ENCODE measurements at regions not wholly inside any gene's neighbourhood (a gene's known extent, or its start where the extent isn't known, plus 50 kb on each side); places are given as distances from the start of the nearest gene placed in this dataset.

- DNase-seq (ENCODE audit: low read depth, low spot score) (no peak), ATAC-seq (no peak)
- ChIA-PET CTCF (no interaction called here), POLR2A (no interaction called here), RAD21 (ENCODE audit: low non-redundant PET in 1 of 2, low total read pairs in 2 of 2, uncharacterized antibody in 2 of 2, unreplicated experiment in 2 of 2) (no interaction called here)
- Histone ChIP-seq H4K20me1 (ENCODE audit: insufficient read depth) (no peaks in the 10 kb centered on the region), H3K4me3 (replicated peaks in 1 of 2; ENCODE audit: low read depth in 1 of 2, low read length in 2 of 2) (no peak overlapping the region), H3K36me3 (ENCODE audit: control insufficient read depth in 1 of 2, insufficient read depth in 2 of 2, low read length in 2 of 2) (no peaks in the 10 kb centered on the region), H3K4me2 (ENCODE audit: low read length) (no peak overlapping the region), H3K79me2 (ENCODE audit: insufficient read depth, low read length) (no peaks in the 10 kb centered on the region), H3K9me3 (ENCODE audit: control insufficient read depth in 1 of 2, insufficient read depth in 1 of 2, low read depth in 1 of 2, low read length in 2 of 2) (no peaks in the 10 kb centered on the region), H3K27ac (ENCODE audit: low read depth, low read length) (no peak overlapping the region), H3K27me3 (ENCODE audit: insufficient read depth, low read length) (no peaks in the 10 kb centered on the region), H3K9ac (ENCODE audit: low read length) (no peak overlapping the region), H3K4me1 (ENCODE audit: control insufficient read depth in 1 of 2, insufficient read depth in 2 of 2, low read length in 2 of 2) (no peaks in the 10 kb centered on the region), H2AFZ (ENCODE audit: low read depth, low read length, poor library complexity, severe bottlenecking) (no peak overlapping the region), H3K9me2 (ENCODE audit: insufficient read depth) (no peaks in the 10 kb centered on the region)
- BruUV-seq (replicated peaks) = no TSS peak
- intact Hi-C loops (cut with micrococcal nuclease) = no loop called here
- TF ChIP-seq MAX (IDR thresholded peaks at IDR 0.05) = no peak
- TF ChIP-seq CTCF (IDR thresholded peaks at IDR 0.05 in 2 of 3, conservative IDR thresholded peaks at IDR 0.05 in 1 of 3; ENCODE audit: borderline replicate concordance in 1 of 3, insufficient read depth in 1 of 3, low read depth in 2 of 3, low read length in 2 of 3) = no peak
- no peak for TF ChIP-seq TCF7L2 (IDR thresholded peaks at IDR 0.05; ENCODE audit: borderline replicate concordance, extremely low read depth, insufficient read depth, insufficient read length)
- TF ChIP-seq SIN3A (IDR thresholded peaks at IDR 0.05; ENCODE audit: low read depth) = no peak
- TF ChIP-seq ZNF274 (IDR thresholded peaks at IDR 0.05; ENCODE audit: low read depth, low read length) = no peak
- TF ChIP-seq ELF1 (IDR thresholded peaks at IDR 0.05; ENCODE audit: borderline replicate concordance, low read depth) = no peak
- TF ChIP-seq POLR2AphosphoS5 (IDR thresholded peaks at IDR 0.05; ENCODE audit: low read depth, low read length) = no peak
Measured at GRCh38 chr6:155648301-155648700, 192.7 kb upstream of the NOX3 start.

GRCh38 chr6:155647354-155647753 is 191.7 kb upstream of the NOX3 start:
- no peaks in the 10 kb centered on the region for H3K36me3 ChIP-seq (ENCODE audit: control insufficient read depth in 1 of 2, insufficient read depth in 2 of 2, low read length in 2 of 2)
- H3K4me3 ChIP-seq (replicated peaks in 1 of 2; ENCODE audit: low read depth in 1 of 2, low read length in 2 of 2) = no peak overlapping the region
- no peaks in the 10 kb centered on the region for H4K20me1 ChIP-seq (ENCODE audit: insufficient read depth)
- RAD21 ChIA-PET (ENCODE audit: low non-redundant PET in 1 of 2, low total read pairs in 2 of 2, uncharacterized antibody in 2 of 2, unreplicated experiment in 2 of 2) = no interaction called here
- DNase-seq (ENCODE audit: low read depth, low spot score) = no peak
- ATAC-seq = no peak
- no TSS peak for BruUV-seq (replicated peaks)
- no peaks in the 10 kb centered on the region for H3K79me2 ChIP-seq (ENCODE audit: insufficient read depth, low read length)
- H2AFZ ChIP-seq (ENCODE audit: low read depth, low read length, poor library complexity, severe bottlenecking) = no peak overlapping the region
- H3K27me3 ChIP-seq (ENCODE audit: insufficient read depth, low read length) = no peaks in the 10 kb centered on the region
- CTCF ChIA-PET = no interaction called here
- no peak overlapping the region for H3K4me2 ChIP-seq (ENCODE audit: low read length)
- POLR2A ChIA-PET = no interaction called here
- no peak overlapping the region for H3K27ac ChIP-seq (ENCODE audit: low read depth, low read length)
- H3K4me1 ChIP-seq (ENCODE audit: control insufficient read depth in 1 of 2, insufficient read depth in 2 of 2, low read length in 2 of 2) = no peaks in the 10 kb centered on the region
- H3K9me3 ChIP-seq (ENCODE audit: control insufficient read depth in 1 of 2, insufficient read depth in 1 of 2, low read depth in 1 of 2, low read length in 2 of 2) = no peaks in the 10 kb centered on the region
- no peak overlapping the region for H3K9ac ChIP-seq (ENCODE audit: low read length)
- intact Hi-C loops (cut with micrococcal nuclease) = no loop called here
- H3K9me2 ChIP-seq (ENCODE audit: insufficient read depth) = no peaks in the 10 kb centered on the region
- TF ChIP-seq RAD21 (IDR thresholded peaks at IDR 0.05; ENCODE audit: low read depth) (no peak), EZH2phosphoT487 (IDR thresholded peaks at IDR 0.05; ENCODE audit: borderline replicate concordance) (no peak), SP1 (IDR thresholded peaks at IDR 0.05; ENCODE audit: low read depth) (no peak), SRF (IDR thresholded peaks at IDR 0.05; ENCODE audit: low read depth) (no peak), ZBTB33 (IDR thresholded peaks at IDR 0.05; ENCODE audit: extremely low read depth, insufficient replicate concordance, low read length) (no peak), FOSL1 (IDR thresholded peaks at IDR 0.05; ENCODE audit: low read depth) (no peak), POLR2AphosphoS5 (IDR thresholded peaks at IDR 0.05; ENCODE audit: low read depth, low read length) (no peak), ZFX (IDR thresholded peaks at IDR 0.05) (no peak), YY1 (IDR thresholded peaks at IDR 0.05; ENCODE audit: extremely low read depth, insufficient replicate concordance, low read depth, low read length) (no peak)
